ENCODE measurements at regions not wholly inside any gene's neighbourhood (a gene's known extent, or its start where the extent isn't known, plus 50 kb on each side); places are given as distances from the start of the nearest gene placed in this dataset.

DNA sequence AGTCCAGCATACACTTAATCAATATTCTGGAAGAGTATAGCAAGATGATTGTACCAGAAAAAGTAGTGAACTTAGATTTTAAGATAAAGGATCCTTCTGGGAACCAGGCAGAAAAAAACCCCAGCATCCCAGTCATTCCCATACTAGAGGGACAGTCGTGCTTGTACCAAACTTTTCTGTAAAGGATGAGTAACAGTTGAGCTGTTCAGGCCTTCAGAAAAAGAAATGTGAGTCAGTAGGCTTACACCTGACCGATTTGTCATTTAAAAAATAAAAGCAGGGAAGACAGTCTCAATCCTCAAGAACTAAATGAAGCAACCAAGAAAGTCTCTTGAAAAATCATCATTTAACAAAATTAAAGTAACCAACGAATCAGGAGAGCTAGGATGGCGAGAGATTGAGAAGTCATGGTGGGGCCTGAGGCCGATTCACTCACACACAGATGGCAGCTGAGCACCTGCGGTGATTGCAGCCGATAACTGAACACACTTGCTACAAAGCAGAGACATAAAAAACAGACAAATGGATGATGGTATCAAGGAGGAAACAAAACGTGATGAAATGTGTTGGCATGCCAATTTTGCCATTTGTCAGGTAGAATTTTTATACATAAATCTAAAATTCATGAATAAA, 170.0 kb upstream of the ALKAL2 start:
- Histone ChIP-seq H3K4me1 (ENCODE audit: insufficient read depth, low read length) (peaks cover 2% of the 10 kb centered on the region), H3K36me3 (ENCODE audit: insufficient read depth, low read length) (no peaks in the 10 kb centered on the region), H3K27me3 (ENCODE audit: insufficient read depth, low read length) (no peaks in the 10 kb centered on the region), H2AFZ (ENCODE audit: low read depth, low read length) (no peak overlapping the region), H3K9me3 (ENCODE audit: low read length) (no peaks in the 10 kb centered on the region), H3K4me3 (ENCODE audit: low read length) (no peak overlapping the region)

DNA sequence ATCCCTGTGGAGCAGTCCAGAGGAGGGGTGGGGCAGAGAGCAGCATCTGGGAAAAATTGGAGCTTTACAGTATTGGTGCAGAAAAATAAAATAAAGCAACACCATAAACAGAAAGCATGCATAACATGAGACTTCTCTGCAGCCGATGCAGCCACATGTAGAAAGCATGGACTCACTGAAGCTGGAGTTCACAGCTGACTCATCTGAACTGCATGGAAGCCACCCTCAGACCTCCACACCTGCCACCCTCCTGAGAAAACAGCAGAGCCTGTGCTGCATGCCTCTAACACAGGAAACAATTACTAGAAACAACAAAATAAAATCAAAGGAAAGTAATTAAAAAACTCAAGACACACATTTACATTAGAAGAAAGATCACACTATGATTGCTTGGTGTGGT, 169.4 kb upstream of the ALKAL2 start:
- Histone ChIP-seq H2AFZ (ENCODE audit: low read depth, low read length) (no peak overlapping the region), H3K9me3 (ENCODE audit: low read length) (no peaks in the 10 kb centered on the region), H3K27me3 (ENCODE audit: insufficient read depth, low read length) (no peaks in the 10 kb centered on the region), H3K4me3 (ENCODE audit: low read length) (no peak overlapping the region), H3K36me3 (ENCODE audit: insufficient read depth, low read length) (no peaks in the 10 kb centered on the region), H3K4me1 (ENCODE audit: insufficient read depth, low read length) (peaks cover 2% of the 10 kb centered on the region)

DNA sequence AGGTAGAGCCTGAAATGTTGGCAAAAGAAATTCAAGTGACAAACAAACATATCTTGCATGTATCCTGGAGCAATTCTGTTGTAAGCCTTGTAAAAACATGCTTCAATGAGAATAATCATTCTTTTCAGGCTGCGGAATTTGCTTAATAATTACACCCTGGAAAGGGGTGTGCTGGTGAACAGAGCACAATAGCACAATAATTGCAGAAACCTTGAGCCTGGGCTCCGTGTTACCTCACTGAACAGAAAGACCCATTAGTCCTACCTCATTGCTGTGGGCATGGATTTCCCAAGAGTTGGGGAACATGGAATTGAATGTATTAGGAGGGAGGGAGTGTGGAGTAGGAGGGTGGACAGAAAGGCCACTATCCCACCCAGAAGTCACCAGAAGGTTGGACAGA, 168.0 kb upstream of the ALKAL2 start:
- no peaks in the 10 kb centered on the region for H3K36me3 ChIP-seq (ENCODE audit: insufficient read depth, low read length)
- peaks cover 2% of the 10 kb centered on the region for H3K4me1 ChIP-seq (ENCODE audit: insufficient read depth, low read length)
- H3K9me3 ChIP-seq (ENCODE audit: low read length): no peaks in the 10 kb centered on the region
- no peak overlapping the region for H3K4me3 ChIP-seq (ENCODE audit: low read length)
- no peaks in the 10 kb centered on the region for H3K27me3 ChIP-seq (ENCODE audit: insufficient read depth, low read length)
- no peak overlapping the region for H2AFZ ChIP-seq (ENCODE audit: low read depth, low read length)

DNA sequence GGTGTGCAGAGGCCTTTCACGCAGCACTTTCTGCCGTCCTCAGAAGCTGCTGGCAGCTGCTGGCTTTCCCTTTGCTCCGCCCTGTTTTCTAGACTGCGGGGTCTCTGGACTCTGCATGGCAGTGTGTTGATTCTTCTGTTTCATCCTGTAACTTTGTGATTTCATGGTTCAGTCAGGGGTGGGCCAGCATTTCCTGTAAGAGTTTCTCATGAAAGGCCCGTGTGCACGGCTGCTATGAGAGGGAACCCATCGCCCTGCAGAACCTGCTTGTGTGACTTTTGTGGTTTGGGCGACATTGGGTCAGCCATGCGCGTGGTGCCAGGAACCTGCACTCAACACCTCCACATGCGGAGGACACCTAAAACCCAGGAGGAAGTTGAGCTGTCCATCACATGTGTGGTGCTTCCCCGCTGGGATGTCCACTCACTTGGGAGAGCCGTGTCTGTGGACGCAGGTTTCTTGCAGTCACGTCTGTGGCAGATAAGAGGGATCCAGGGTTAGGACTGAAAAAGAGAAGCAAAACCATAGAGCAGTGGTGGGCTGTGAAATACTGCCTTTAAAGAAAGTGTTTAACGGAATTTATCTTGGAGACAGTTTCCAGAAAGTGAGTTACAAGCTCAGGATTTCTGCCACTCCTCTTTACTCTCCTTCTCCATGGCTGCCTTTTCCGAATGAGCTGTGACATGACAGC, 167.3 kb upstream of the ALKAL2 start:
- Histone ChIP-seq H3K4me3 (ENCODE audit: low read length) (no peak overlapping the region), H3K4me1 (ENCODE audit: insufficient read depth, low read length) (peaks cover 2% of the 10 kb centered on the region), H2AFZ (ENCODE audit: low read depth, low read length) (no peak overlapping the region), H3K27me3 (ENCODE audit: insufficient read depth, low read length) (no peaks in the 10 kb centered on the region), H3K36me3 (ENCODE audit: insufficient read depth, low read length) (no peaks in the 10 kb centered on the region), H3K9me3 (ENCODE audit: low read length) (no peaks in the 10 kb centered on the region)

DNA sequence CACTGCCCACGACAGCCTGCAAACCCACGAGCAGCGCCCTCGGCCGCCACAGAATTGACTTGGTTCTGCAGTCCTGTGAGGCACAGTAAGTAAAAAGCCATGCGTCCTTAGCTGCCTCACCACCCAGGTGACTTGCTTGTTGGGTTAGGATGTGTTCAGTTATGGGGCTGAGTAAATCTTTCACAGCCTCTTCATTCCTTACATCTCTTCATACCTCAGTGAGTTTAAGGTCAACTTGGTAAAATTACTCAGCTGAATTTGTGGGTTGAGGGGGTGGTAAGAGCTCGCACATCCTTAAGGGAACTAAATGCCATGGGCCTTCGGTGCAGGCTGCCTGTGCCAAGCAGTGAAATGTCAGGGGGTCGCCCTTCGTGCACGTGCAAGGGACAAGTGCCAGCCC, 165.2 kb upstream of the ALKAL2 start:
- no peak overlapping the region for H3K4me3 ChIP-seq (ENCODE audit: low read length)
- no peak overlapping the region for H2AFZ ChIP-seq (ENCODE audit: low read depth, low read length)
- H3K9me3 ChIP-seq (ENCODE audit: low read length): no peaks in the 10 kb centered on the region
- peaks cover 3% of the 10 kb centered on the region for H3K4me1 ChIP-seq (ENCODE audit: insufficient read depth, low read length)
- no peaks in the 10 kb centered on the region for H3K36me3 ChIP-seq (ENCODE audit: insufficient read depth, low read length)
- no peaks in the 10 kb centered on the region for H3K27me3 ChIP-seq (ENCODE audit: insufficient read depth, low read length)

DNA sequence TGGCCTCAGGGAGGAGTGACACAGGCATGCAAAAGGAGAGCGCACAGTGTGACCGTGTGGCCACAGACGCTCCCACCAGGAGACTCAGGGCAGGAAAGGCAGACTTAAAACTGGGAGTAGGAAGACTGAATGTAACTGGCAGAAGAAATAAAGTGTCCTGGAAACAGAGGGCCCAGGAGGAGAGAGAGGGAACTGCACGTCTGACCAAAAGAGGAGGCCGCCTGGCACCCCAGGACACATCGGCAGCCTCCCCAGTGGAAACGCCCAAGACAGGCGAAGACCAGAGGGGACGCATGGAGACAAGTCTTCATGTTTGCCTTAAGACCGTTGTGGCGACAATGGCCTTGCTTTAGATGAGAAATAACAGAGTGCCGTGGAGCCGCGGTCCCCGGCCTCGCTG, 163.6 kb upstream of the ALKAL2 start:
- Histone ChIP-seq H3K4me3 (ENCODE audit: low read length) (no peak overlapping the region), H3K36me3 (ENCODE audit: insufficient read depth, low read length) (no peaks in the 10 kb centered on the region), H2AFZ (ENCODE audit: low read depth, low read length) (no peak overlapping the region), H3K9me3 (ENCODE audit: low read length) (no peaks in the 10 kb centered on the region), H3K27me3 (ENCODE audit: insufficient read depth, low read length) (no peaks in the 10 kb centered on the region), H3K4me1 (ENCODE audit: insufficient read depth, low read length) (peaks cover 15% of the 10 kb centered on the region)

DNA sequence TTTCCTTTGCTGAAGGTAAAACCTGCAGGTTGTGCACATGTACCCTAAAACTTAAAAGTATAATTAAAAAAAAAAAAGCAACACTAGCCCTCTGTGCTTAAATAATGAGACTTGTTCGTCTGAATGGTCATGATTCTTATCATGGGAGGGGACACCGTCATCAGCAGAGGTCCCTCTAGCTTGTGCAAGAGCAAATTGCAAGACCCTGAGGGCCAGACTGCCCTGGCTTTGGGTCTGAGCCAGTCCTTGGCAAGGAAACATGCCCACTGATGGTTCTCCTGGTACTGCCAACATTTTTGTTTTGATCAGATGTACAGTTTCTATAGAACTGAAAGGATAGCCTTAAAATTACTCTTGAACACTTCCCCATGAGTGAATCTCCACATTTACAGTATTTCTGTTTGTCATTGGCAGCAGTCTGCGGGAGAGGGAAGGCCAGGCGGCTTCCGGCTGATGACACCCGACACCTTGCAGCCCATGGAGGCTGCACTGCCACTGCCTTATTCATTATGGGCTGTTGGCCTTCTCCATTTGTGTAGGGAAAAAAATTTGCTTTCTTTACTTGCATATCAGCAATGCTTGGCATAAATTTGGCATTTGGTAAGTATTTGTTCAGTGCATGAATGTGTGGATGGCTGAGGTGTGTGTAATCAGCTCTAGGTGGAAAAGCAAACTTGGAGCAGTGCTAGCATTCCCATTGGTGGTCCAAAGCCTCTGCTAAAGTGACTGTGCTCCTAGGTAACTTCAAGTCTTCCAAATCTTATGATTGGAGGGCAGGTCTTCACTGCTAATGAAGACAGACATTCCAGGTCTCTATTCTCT, 161.6 kb upstream of the ALKAL2 start:
- peaks cover 21% of the 10 kb centered on the region for H3K4me1 ChIP-seq (ENCODE audit: insufficient read depth, low read length)
- H3K4me3 ChIP-seq (ENCODE audit: low read length): no peak overlapping the region
- no peaks in the 10 kb centered on the region for H3K9me3 ChIP-seq (ENCODE audit: low read length)
- no peak overlapping the region for H2AFZ ChIP-seq (ENCODE audit: low read depth, low read length)
- H3K36me3 ChIP-seq (ENCODE audit: insufficient read depth, low read length): no peaks in the 10 kb centered on the region
- H3K27me3 ChIP-seq (ENCODE audit: insufficient read depth, low read length): no peaks in the 10 kb centered on the region

DNA sequence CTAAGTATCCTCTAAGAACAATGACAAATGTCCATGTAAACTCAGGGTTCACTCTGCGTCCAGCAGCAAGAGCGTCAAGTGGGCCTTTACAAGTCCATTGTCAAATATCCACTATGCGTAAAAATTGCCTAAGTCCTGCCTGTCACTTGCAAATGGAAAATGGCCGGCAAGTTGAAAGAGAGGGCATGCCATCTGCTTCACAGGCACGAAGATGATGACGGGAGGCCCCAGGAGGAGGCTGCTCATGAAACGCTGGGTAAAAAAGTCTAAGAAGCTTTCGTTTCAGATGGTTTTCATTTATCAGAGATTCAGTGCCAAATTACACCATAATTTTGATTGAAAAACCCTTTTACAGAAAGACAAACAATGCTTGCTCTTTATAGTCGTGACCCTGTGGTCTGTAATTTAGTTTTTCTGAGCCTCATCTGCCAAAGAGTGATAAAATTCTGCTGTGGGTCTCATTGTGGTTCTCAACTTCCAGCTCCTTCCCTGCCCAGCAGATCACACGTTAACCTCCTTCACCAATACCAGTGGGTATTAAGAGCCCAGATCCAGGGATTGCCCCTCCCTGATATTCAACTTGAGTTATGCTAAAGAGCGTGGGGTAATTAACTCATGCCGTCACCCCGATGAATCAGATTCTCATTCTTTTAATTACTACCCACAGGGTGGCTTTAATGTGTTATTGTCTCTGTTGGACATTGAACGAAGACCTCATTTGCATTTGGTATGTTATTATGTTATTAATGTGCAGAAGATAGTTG, 160.2 kb upstream of the ALKAL2 start:
- Histone ChIP-seq H3K9me3 (ENCODE audit: low read length) (no peaks in the 10 kb centered on the region), H2AFZ (ENCODE audit: low read depth, low read length) (no peak overlapping the region), H3K36me3 (ENCODE audit: insufficient read depth, low read length) (no peaks in the 10 kb centered on the region), H3K4me3 (ENCODE audit: low read length) (no peak overlapping the region), H3K27me3 (ENCODE audit: insufficient read depth, low read length) (no peaks in the 10 kb centered on the region), H3K4me1 (ENCODE audit: insufficient read depth, low read length) (peaks cover 21% of the 10 kb centered on the region)

DNA sequence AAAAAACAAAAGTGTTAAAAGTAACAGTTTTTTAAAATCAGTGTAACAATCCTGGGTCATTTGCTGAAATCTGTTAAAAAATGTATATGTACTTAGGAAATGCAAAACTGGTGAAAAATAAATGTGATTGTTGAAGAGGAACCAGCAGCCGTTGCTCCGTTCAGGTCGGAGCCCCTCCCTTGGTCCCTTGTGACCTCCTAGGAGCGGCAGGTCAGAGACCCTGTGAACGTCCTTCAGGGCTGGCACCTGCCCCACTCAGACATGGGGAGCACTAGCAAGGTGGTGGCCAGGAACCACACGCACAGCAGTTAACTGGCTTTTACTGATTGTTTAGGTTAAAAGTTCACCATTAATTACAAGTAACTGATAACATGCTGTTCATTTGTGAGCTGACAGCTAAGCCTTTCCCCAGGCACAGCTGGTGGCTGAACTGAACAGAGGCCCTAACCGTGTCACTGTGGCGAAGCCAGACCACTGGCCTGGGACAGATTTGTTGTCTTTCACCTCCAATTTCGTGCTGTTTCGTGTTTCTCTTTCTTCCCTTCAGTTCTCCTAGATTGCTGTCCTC, 159.2 kb upstream of the ALKAL2 start:
- Histone ChIP-seq H3K4me3 (ENCODE audit: low read length) (no peak overlapping the region), H3K9me3 (ENCODE audit: low read length) (no peaks in the 10 kb centered on the region), H2AFZ (ENCODE audit: low read depth, low read length) (no peak overlapping the region), H3K27me3 (ENCODE audit: insufficient read depth, low read length) (no peaks in the 10 kb centered on the region), H3K36me3 (ENCODE audit: insufficient read depth, low read length) (no peaks in the 10 kb centered on the region), H3K4me1 (ENCODE audit: insufficient read depth, low read length) (peaks cover 21% of the 10 kb centered on the region)

DNA sequence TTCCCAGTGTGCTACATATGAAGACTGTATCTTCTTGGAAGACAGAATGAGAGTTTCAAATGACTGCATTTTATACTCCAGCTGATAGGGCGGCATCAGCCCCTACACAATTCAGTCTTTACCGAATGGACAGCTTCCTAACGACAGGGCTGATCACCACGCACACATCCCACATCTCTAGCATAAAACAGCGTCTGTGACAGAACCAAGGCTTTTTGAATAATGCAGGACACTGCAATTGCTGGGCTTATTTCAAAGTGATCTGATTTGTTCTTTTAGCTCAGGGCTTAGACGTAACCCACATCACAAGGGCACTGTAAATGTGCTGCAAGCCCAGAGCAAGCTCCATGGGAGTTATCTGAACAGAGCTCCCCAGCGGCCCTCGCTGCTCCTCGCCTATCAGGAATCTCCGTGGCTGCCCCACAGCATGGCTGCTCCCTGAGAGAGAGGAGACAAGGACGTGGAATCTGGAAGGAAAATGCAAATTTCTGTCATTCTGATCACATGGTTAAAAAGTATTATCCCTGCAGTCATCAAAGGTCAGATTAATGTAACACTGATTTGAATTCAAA, 158.5 kb upstream of the ALKAL2 start:
- H3K36me3 ChIP-seq (ENCODE audit: insufficient read depth, low read length): no peaks in the 10 kb centered on the region
- peaks cover 21% of the 10 kb centered on the region for H3K4me1 ChIP-seq (ENCODE audit: insufficient read depth, low read length)
- no peaks in the 10 kb centered on the region for H3K9me3 ChIP-seq (ENCODE audit: low read length)
- H3K4me3 ChIP-seq (ENCODE audit: low read length): no peak overlapping the region
- H2AFZ ChIP-seq (ENCODE audit: low read depth, low read length): no peak overlapping the region
- no peaks in the 10 kb centered on the region for H3K27me3 ChIP-seq (ENCODE audit: insufficient read depth, low read length)

DNA sequence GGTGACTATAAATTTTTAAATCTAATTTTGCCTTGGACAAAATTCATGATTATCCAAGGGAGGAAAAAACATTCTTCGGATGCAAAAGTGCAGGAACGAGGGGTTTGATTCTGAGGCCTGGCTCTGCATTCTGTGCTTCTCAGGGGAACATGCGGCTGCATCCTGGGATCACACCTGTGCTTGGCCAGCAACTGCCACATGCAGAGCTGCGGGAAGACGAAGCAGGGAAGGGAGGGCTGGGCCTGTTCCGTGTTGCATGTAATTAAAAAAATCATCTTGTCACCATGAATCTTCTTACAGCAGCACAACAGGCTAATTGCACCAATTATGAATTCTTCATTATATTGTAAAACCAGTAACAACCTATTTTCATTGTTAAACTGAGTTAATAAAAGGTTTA, 158.0 kb upstream of the ALKAL2 start:
- H3K9me3 ChIP-seq (ENCODE audit: low read length): no peaks in the 10 kb centered on the region
- H2AFZ ChIP-seq (ENCODE audit: low read depth, low read length): no peak overlapping the region
- H3K4me3 ChIP-seq (ENCODE audit: low read length): no peak overlapping the region
- no peaks in the 10 kb centered on the region for H3K36me3 ChIP-seq (ENCODE audit: insufficient read depth, low read length)
- H3K4me1 ChIP-seq (ENCODE audit: insufficient read depth, low read length): peaks cover 21% of the 10 kb centered on the region
- no peaks in the 10 kb centered on the region for H3K27me3 ChIP-seq (ENCODE audit: insufficient read depth, low read length)

DNA sequence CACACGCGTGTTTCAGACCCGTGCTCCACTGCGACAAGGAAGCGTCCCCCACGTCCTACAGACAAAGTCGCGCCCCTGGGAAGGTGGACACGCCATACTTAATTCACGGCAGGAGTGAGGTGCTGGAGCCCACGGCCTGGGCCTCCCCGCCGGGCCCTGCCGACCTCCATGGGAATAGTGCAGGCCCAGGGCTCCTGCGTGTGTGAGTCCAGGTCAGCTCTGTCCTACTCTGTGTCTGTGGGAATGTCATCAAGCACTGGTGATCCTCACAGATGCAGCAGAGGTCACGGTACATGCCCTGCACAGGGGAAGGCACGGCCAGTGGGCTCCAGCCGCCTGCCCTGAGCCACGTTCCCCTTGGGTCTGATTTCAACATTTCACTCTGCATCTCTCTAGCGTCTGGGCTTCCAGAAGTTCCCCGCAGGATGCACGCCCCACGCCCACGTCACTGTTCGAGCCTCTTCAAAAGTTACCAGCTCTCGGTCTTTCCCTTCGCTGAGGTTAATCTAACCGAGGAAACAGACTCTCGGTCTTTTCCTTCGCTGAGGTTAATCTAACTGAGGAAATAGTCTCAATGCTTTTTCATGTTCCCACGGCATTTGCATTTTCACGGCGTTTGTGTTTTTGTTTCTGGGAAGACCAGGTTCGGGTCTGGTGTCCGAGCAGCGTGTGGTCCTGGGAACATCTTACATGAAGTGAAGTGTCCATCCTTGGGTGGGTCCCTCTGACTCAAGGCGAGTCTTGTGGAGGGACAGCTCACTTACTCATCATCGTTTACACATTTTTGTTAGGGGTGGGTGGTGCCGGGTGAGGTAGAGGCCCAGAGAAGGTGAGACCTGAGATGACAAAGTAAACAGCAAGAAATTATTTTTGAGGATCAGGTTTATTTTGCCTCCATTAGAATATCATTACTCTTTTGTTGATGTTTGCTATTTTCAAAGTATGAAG, 157.3 kb upstream of the ALKAL2 start:
- H3K4me3 ChIP-seq (ENCODE audit: low read length): no peak overlapping the region
- H3K36me3 ChIP-seq (ENCODE audit: insufficient read depth, low read length): no peaks in the 10 kb centered on the region
- peaks cover 21% of the 10 kb centered on the region for H3K4me1 ChIP-seq (ENCODE audit: insufficient read depth, low read length)
- no peaks in the 10 kb centered on the region for H3K9me3 ChIP-seq (ENCODE audit: low read length)
- H3K27me3 ChIP-seq (ENCODE audit: insufficient read depth, low read length): no peaks in the 10 kb centered on the region
- H2AFZ ChIP-seq (ENCODE audit: low read depth, low read length): no peak overlapping the region
